ENCODE measurements at regions not wholly inside any gene's neighbourhood (a gene's known extent, or its start where the extent isn't known, plus 50 kb on each side); places are given as distances from the start of the nearest gene placed in this dataset.
"Not testable (repeated sequence)": the region's sequence is repeated elsewhere in the genome, so short reads cannot be mapped to it uniquely, and the experiment has no call there.

DNA sequence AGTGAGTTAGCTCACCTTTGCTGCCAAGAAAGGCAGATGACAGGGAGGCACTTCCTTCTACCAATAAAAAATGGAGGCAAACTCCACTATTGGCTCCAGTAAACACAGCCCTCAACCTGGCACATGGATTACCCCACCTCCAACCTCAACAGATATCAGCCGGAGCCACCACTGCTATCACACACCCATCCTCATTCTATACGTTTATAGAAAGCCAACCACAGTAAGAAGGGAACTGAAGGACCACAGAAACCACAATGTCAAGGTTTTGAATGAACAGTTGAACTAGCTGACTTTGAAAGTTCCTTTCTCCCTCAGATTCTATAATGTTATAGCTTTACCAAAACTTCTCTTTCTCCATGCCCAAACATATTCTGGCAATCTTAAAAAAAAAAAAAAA lies 526.2 kb downstream of the UQCRFS1 start:
- no peak overlapping the region for H3K4me3 ChIP-seq
- TF ChIP-seq, protein P1, sequence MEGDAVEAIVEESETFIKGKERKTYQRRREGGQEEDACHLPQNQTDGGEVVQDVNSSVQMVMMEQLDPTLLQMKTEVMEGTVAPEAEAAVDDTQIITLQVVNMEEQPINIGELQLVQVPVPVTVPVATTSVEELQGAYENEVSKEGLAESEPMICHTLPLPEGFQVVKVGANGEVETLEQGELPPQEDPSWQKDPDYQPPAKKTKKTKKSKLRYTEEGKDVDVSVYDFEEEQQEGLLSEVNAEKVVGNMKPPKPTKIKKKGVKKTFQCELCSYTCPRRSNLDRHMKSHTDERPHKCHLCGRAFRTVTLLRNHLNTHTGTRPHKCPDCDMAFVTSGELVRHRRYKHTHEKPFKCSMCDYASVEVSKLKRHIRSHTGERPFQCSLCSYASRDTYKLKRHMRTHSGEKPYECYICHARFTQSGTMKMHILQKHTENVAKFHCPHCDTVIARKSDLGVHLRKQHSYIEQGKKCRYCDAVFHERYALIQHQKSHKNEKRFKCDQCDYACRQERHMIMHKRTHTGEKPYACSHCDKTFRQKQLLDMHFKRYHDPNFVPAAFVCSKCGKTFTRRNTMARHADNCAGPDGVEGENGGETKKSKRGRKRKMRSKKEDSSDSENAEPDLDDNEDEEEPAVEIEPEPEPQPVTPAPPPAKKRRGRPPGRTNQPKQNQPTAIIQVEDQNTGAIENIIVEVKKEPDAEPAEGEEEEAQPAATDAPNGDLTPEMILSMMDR (IDR thresholded peaks at IDR 0.05): no peak
- TF ChIP-seq EP300 (IDR thresholded peaks at IDR 0.05) (no peak), POLR2A (IDR thresholded peaks at IDR 0.05) (no peak)
- no peaks in the 10 kb centered on the region for H3K36me3 ChIP-seq
- no peaks in the 10 kb centered on the region for H3K9me3 ChIP-seq
- DNase-seq: no peak
- H3K27me3 ChIP-seq: no peaks in the 10 kb centered on the region
- no peak overlapping the region for H3K27ac ChIP-seq
- intact Hi-C loops (cut with DNase I): no loop called here
- 61 to 75% (median 68%) methylated on average over 2 of the region's 2 CpGs for WGBS, 3 donors
- H3K4me1 ChIP-seq (ENCODE audit: insufficient read depth): no peaks in the 10 kb centered on the region

DNA sequence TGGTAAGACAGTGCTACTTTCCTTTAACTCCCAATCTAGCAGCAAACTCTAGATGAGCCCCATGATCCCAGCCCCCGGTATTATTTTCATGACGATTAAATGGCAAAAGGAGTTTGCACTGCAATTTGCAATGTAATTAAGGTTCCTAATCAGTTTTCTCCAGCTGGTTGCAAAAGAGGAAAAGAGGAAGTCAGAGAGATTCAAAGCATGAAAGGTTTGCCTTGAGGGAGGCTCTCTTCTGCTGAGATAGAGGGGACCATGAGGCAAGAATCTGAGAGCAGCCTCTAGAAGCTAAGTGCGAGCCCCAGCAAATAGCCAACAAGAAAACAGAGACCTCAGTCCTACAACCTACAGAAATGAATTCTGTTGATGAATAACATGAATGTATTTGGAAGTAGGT lies 527.1 kb downstream of the UQCRFS1 start:
- WGBS, 3 donors: 86 to 91% (median 91%) methylated on average over 3 of the region's 3 CpGs
- Histone ChIP-seq H3K36me3 (no peaks in the 10 kb centered on the region), H3K27me3 (no peaks in the 10 kb centered on the region), H3K27ac (no peak overlapping the region), H3K9me3 (no peaks in the 10 kb centered on the region), H3K4me3 (no peak overlapping the region), H3K4me1 (ENCODE audit: insufficient read depth) (no peaks in the 10 kb centered on the region)
- no peak for TF ChIP-seq POLR2A (IDR thresholded peaks at IDR 0.05)
- no peak for TF ChIP-seq EP300 (IDR thresholded peaks at IDR 0.05)
- TF ChIP-seq, protein P1 (IDR thresholded peaks at IDR 0.05): no peak
- DNase-seq: no peak
- intact Hi-C loops (cut with DNase I): no loop called here

DNA sequence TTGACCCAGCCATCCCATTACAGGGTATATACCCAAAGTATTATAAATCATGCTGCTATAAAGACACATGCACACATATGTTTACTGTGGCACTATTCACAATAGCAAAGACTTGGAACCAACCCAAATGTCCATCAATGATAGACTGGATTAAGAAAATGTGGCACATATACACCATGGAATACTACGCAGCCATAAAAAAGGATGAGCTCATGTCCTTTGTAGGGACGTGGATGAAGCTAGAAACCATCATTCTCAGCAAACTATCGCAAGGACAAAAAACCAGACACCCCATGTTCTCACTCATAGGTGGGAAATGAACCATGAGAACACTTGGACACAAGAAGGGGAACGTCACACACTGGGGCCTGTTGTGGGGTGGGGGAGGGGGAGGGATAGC lies 527.9 kb downstream of the UQCRFS1 start:
- H3K4me3 ChIP-seq; H3K27me3 ChIP-seq; H3K4me1 ChIP-seq (ENCODE audit: insufficient read depth); H3K9me3 ChIP-seq; intact Hi-C loops (cut with DNase I); H3K27ac ChIP-seq; DNase-seq; H3K36me3 ChIP-seq: not testable (repeated sequence)
- WGBS, 3 donors: 72 to 85% (median 77%) methylated on average over 4 of the region's 4 CpGs

DNA sequence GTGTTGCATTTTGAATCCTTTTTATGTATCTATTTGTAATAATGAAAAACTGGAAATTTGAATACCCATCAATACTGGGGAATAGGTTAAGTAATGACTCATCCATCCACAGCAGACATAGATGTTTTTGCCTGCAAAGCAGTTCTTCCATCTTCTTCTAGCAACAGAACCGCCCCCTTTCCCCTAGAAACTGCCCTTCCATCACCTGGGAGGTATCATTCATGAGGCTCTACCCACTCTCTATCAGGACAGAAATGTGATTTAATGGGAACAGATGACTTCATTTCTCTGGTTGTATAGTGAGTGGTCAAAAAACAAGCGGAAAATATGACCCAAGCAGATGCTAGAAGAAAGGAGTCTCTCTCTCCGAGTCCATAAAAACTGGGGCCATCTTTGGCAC lies 532.8 kb downstream of the UQCRFS1 start:
- intact Hi-C loops (cut with DNase I): no loop called here
- 82 to 86% (median 83%) methylated on average over 3 of the region's 3 CpGs for WGBS, 3 donors
- DNase-seq: no peak
- TF ChIP-seq, protein P1 (IDR thresholded peaks at IDR 0.05): no peak
- no peak for TF ChIP-seq EP300 (IDR thresholded peaks at IDR 0.05)
- TF ChIP-seq POLR2A (IDR thresholded peaks at IDR 0.05): no peak
- Histone ChIP-seq H3K36me3 (no peaks in the 10 kb centered on the region), H3K27ac (no peak overlapping the region), H3K4me3 (no peak overlapping the region), H3K9me3 (no peaks in the 10 kb centered on the region), H3K27me3 (no peaks in the 10 kb centered on the region), H3K4me1 (ENCODE audit: insufficient read depth) (no peaks in the 10 kb centered on the region)

DNA sequence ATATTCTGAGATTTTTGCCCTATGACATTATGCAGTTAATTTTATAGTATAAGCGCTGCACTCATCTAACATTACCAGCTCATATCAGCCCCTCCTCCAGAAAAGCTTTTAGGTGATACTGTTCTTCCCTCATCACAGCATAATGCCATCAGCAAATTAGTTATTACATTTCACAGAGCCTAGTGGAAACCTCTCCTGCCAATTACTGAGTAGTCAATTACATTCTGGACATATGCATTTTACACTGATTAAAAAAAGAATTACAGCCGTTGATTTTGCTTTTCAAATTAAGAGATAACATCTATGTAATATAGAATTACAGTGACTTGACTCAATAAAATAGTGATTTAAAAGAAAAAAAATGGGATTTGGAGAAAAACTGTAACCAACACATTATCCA lies 542.1 kb downstream of the UQCRFS1 start:
- DNase-seq: no peak
- no peak for TF ChIP-seq POLR2A (IDR thresholded peaks at IDR 0.05)
- TF ChIP-seq, protein P1 (IDR thresholded peaks at IDR 0.05): no peak
- TF ChIP-seq EP300 (IDR thresholded peaks at IDR 0.05): no peak
- WGBS, 3 donors: 30 to 43% (median 35%) methylated on average over 2 of the region's 2 CpGs
- no peaks in the 10 kb centered on the region for H3K4me1 ChIP-seq (ENCODE audit: insufficient read depth)
- intact Hi-C loops (cut with DNase I): no loop called here
- no peaks in the 10 kb centered on the region for H3K36me3 ChIP-seq
- H3K9me3 ChIP-seq: no peaks in the 10 kb centered on the region
- H3K4me3 ChIP-seq: no peak overlapping the region
- H3K27ac ChIP-seq: no peak overlapping the region
- no peaks in the 10 kb centered on the region for H3K27me3 ChIP-seq
